ENCODE measurements at regions not wholly inside any gene's neighbourhood (a gene's known extent, or its start where the extent isn't known, plus 50 kb on each side); places are given as distances from the start of the nearest gene placed in this dataset.

DNA sequence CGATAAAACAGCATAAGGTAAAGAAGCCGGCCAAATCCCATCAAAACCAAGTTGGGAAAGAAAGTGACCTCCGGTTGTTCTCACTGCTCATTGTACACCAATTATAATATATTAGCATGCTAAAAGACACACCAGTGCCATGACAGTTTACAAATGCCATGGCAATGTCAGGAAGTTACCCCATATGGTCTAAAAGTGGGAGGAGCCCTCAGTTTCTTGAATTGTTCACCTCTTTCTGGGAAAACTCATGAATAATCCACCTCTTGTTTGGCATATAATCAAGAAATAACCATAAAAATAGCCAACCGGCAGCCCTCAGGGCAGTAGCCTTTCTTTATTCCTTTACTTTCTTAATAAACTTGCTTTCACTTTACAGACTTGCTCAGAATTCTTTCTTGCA is 544.9 kb upstream of the SETBP1 start:
- Histone ChIP-seq H3K36me3 (ENCODE audit: control insufficient read depth in 2 of 2, insufficient read depth in 2 of 2, low read length in 1 of 2) (no peaks in the 10 kb centered on the region), H3K27me3 (ENCODE audit: control insufficient read depth in 1 of 2, insufficient read depth in 2 of 2, low read length in 2 of 2) (no peaks in the 10 kb centered on the region), H3K9me3 (ENCODE audit: control insufficient read depth in 2 of 2, insufficient read depth in 1 of 2, low read depth in 1 of 2, low read length in 1 of 2) (no peaks in the 10 kb centered on the region), H3K4me1 (ENCODE audit: control insufficient read depth in 2 of 2, insufficient read depth in 2 of 2, low read length in 1 of 2) (no peaks in the 10 kb centered on the region), H3K27ac (ENCODE audit: low read depth in 2 of 2, low read length in 1 of 2) (no peak overlapping the region), H3K4me3 (ENCODE audit: low read depth in 1 of 2, low read length in 2 of 2) (no peak overlapping the region)
- 92 to 94% methylated on average over 4 of the region's 4 CpGs for WGBS, 2 donors

DNA sequence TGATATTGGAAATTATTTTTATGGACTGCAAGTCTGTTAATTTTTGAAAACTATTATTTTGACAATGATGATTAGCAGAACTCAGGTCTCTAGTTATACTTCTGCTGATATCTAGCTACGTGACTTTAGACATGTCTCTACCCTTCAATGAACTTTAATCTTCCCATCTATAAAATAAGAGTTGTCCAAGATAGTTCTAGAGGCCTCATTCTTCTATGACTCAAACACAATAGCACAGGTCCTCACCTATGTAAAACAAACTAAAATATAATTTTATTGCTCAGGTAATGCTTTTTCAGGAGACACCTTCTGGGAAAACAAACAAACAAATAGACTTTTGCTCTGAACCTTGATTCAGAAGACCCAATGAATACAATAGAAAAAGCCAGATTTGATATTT is 544.4 kb upstream of the SETBP1 start:
- 78 to 94% methylated on average over 1 of the region's 1 CpG for WGBS, 2 donors
- no peaks in the 10 kb centered on the region for H3K36me3 ChIP-seq (ENCODE audit: control insufficient read depth in 2 of 2, insufficient read depth in 2 of 2, low read length in 1 of 2)
- no peaks in the 10 kb centered on the region for H3K9me3 ChIP-seq (ENCODE audit: control insufficient read depth in 2 of 2, insufficient read depth in 1 of 2, low read depth in 1 of 2, low read length in 1 of 2)

DNA sequence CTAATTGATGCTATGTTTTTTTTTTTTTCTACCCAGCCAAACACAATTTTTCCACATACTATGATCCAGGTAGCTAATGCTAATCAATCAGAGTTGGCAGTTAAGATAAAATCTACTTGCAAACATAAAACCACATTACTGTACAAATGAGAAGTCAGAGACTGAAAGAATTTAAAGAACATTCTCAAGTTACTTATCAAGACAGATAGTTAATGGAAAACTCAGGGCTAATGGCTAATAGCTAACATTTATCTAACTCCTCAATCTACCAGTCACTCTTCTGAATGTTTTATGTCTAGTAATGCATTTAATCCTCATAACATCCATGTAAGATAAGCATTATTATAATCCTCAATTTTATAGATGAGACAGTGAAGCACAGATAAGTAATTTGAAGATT is 537.6 kb upstream of the SETBP1 start:
- H3K4me1 ChIP-seq (ENCODE audit: control insufficient read depth in 2 of 2, insufficient read depth in 2 of 2, low read length in 1 of 2), result no peaks in the 10 kb centered on the region

More for the DNA sequence above, 544.4 kb upstream of the SETBP1 start:
- Histone ChIP-seq H3K4me3 (ENCODE audit: low read depth in 1 of 2, low read length in 2 of 2) (no peak overlapping the region), H3K27ac (ENCODE audit: low read depth in 2 of 2, low read length in 1 of 2) (no peak overlapping the region), H3K4me1 (ENCODE audit: control insufficient read depth in 2 of 2, insufficient read depth in 2 of 2, low read length in 1 of 2) (no peaks in the 10 kb centered on the region), H3K27me3 (ENCODE audit: control insufficient read depth in 1 of 2, insufficient read depth in 2 of 2, low read length in 2 of 2) (no peaks in the 10 kb centered on the region)

DNA sequence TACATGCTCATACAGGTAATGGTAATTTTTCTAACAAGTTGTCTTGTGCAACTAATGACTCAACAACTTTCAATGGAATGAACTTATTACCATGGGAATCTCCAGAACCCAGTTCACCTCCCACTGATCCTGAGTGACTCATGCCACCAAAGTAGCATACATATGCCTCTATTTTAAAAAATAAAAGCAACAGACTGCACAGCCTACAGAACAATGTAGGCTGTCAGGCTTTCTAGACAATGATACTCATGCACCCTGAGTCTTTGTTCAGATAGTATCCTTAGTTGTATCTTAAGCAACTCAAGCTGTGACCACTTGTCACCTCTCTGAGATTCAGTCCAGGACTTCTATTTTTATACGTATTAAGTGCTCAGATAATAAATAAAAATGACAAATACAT is 531.0 kb upstream of the SETBP1 start:
- whole genome bisulfite sequencing, 2 donors, result 30 to 67% methylated on average over 1 of the region's 1 CpG
- Histone ChIP-seq H3K27me3 (ENCODE audit: control insufficient read depth in 1 of 2, insufficient read depth in 2 of 2, low read length in 2 of 2) (no peaks in the 10 kb centered on the region), H3K27ac (ENCODE audit: low read depth in 2 of 2, low read length in 1 of 2) (no peak overlapping the region)

More for the DNA sequence above, 537.6 kb upstream of the SETBP1 start:
- H3K27ac ChIP-seq (ENCODE audit: low read depth in 2 of 2, low read length in 1 of 2), result no peak overlapping the region
- no peak overlapping the region for H3K4me3 ChIP-seq (ENCODE audit: low read depth in 1 of 2, low read length in 2 of 2)
- H3K9me3 ChIP-seq (ENCODE audit: control insufficient read depth in 2 of 2, insufficient read depth in 1 of 2, low read depth in 1 of 2, low read length in 1 of 2), result no peaks in the 10 kb centered on the region
- H3K36me3 ChIP-seq (ENCODE audit: control insufficient read depth in 2 of 2, insufficient read depth in 2 of 2, low read length in 1 of 2), result no peaks in the 10 kb centered on the region
- H3K27me3 ChIP-seq (ENCODE audit: control insufficient read depth in 1 of 2, insufficient read depth in 2 of 2, low read length in 2 of 2), result no peaks in the 10 kb centered on the region

DNA sequence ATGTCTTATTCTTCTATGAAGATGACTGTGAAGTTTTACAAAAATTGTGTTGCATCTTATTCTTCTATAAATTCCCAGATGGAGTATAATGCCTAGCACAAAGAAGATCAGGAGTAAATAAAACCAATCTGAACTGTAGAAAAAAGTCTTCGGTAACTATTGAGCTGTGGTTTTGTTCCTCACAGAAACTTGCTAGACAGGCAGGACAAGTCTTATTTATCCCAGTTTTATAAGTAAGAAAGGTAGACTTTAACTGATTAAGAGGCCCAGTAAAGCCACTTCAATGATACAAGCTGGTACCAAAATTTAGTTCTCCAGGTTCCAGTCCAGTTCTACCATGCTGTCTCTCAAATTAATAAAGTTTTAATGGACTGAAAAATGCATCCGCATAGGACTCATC is 526.7 kb upstream of the SETBP1 start:
- no peaks in the 10 kb centered on the region for H3K4me1 ChIP-seq (ENCODE audit: control insufficient read depth in 2 of 2, insufficient read depth in 2 of 2, low read length in 1 of 2)
- 47 to 76% methylated on average over 2 of the region's 2 CpGs for WGBS, 2 donors

More for the DNA sequence above, 531.0 kb upstream of the SETBP1 start:
- Histone ChIP-seq H3K4me3 (ENCODE audit: low read depth in 1 of 2, low read length in 2 of 2) (no peak overlapping the region), H3K36me3 (ENCODE audit: control insufficient read depth in 2 of 2, insufficient read depth in 2 of 2, low read length in 1 of 2) (no peaks in the 10 kb centered on the region), H3K9me3 (ENCODE audit: control insufficient read depth in 2 of 2, insufficient read depth in 1 of 2, low read depth in 1 of 2, low read length in 1 of 2) (no peaks in the 10 kb centered on the region), H3K4me1 (ENCODE audit: control insufficient read depth in 2 of 2, insufficient read depth in 2 of 2, low read length in 1 of 2) (no peaks in the 10 kb centered on the region)

DNA sequence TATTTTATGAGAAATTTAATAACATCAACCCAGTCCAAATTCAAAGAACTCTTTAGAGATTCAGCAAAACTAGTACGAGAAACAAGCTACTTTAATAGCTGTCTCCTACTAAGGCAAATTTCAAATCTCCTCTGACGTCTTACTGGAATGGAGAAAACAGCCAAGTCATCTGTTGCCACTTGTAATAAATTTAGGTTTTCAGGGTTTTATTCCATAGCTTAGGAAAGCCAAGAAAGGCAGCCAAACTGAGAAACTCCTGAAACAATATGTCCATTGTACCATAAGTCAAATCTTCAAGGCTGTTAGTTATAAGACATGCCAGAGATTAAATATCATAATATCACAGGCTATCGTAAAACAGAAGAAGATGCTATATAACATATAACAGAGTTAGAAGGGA is 524.6 kb upstream of the SETBP1 start:
- no peak overlapping the region for H3K4me3 ChIP-seq (ENCODE audit: low read depth in 1 of 2, low read length in 2 of 2)
- WGBS, 2 donors, result 84% methylated on average over 3 of the region's 3 CpGs
- H3K27ac ChIP-seq (ENCODE audit: low read depth in 2 of 2, low read length in 1 of 2), result no peak overlapping the region
- H3K4me1 ChIP-seq (ENCODE audit: control insufficient read depth in 2 of 2, insufficient read depth in 2 of 2, low read length in 1 of 2), result no peaks in the 10 kb centered on the region
- no peaks in the 10 kb centered on the region for H3K36me3 ChIP-seq (ENCODE audit: control insufficient read depth in 2 of 2, insufficient read depth in 2 of 2, low read length in 1 of 2)
- H3K27me3 ChIP-seq (ENCODE audit: control insufficient read depth in 1 of 2, insufficient read depth in 2 of 2, low read length in 2 of 2), result no peaks in the 10 kb centered on the region
- no peaks in the 10 kb centered on the region for H3K9me3 ChIP-seq (ENCODE audit: control insufficient read depth in 2 of 2, insufficient read depth in 1 of 2, low read depth in 1 of 2, low read length in 1 of 2)

More for the DNA sequence above, 526.7 kb upstream of the SETBP1 start:
- no peak overlapping the region for H3K4me3 ChIP-seq (ENCODE audit: low read depth in 1 of 2, low read length in 2 of 2)
- no peak overlapping the region for H3K27ac ChIP-seq (ENCODE audit: low read depth in 2 of 2, low read length in 1 of 2)
- H3K9me3 ChIP-seq (ENCODE audit: control insufficient read depth in 2 of 2, insufficient read depth in 1 of 2, low read depth in 1 of 2, low read length in 1 of 2), result no peaks in the 10 kb centered on the region
- no peaks in the 10 kb centered on the region for H3K27me3 ChIP-seq (ENCODE audit: control insufficient read depth in 1 of 2, insufficient read depth in 2 of 2, low read length in 2 of 2)
- H3K36me3 ChIP-seq (ENCODE audit: control insufficient read depth in 2 of 2, insufficient read depth in 2 of 2, low read length in 1 of 2), result no peaks in the 10 kb centered on the region

DNA sequence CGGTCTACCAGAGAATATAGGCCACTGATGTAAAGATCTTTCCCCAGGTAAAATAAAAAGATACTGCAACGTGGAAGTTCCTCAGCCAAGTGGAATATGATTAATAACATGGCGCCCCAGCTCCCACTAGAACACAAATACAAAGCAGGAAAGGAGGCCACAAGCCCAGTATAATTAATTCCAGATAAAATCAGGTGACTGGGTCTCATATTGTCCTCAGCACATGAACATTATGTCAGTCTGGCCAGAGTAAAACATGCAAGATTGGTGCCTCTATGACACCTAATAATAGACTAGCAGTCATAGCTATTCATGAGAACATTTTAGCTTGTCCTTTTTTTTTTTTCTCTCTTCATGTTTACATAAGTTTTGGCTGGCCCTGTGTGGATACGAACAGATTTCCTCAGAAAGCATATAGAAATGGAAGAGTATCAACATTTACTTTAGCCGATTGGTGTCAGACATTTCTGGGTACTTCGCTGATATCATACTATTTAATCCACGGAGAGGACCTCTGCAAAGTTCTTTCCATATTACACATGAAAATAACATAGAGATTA is 523.8 kb upstream of the SETBP1 start:
- Histone ChIP-seq H3K27me3 (ENCODE audit: control insufficient read depth in 1 of 2, insufficient read depth in 2 of 2, low read length in 2 of 2) (no peaks in the 10 kb centered on the region), H3K9me3 (ENCODE audit: control insufficient read depth in 2 of 2, insufficient read depth in 1 of 2, low read depth in 1 of 2, low read length in 1 of 2) (no peaks in the 10 kb centered on the region), H3K4me3 (ENCODE audit: low read depth in 1 of 2, low read length in 2 of 2) (no peak overlapping the region), H3K36me3 (ENCODE audit: control insufficient read depth in 2 of 2, insufficient read depth in 2 of 2, low read length in 1 of 2) (no peaks in the 10 kb centered on the region), H3K27ac (ENCODE audit: low read depth in 2 of 2, low read length in 1 of 2) (no peak overlapping the region), H3K4me1 (ENCODE audit: control insufficient read depth in 2 of 2, insufficient read depth in 2 of 2, low read length in 1 of 2) (no peaks in the 10 kb centered on the region)
- WGBS, 2 donors, result 68 to 76% methylated on average over 7 of the region's 7 CpGs

DNA sequence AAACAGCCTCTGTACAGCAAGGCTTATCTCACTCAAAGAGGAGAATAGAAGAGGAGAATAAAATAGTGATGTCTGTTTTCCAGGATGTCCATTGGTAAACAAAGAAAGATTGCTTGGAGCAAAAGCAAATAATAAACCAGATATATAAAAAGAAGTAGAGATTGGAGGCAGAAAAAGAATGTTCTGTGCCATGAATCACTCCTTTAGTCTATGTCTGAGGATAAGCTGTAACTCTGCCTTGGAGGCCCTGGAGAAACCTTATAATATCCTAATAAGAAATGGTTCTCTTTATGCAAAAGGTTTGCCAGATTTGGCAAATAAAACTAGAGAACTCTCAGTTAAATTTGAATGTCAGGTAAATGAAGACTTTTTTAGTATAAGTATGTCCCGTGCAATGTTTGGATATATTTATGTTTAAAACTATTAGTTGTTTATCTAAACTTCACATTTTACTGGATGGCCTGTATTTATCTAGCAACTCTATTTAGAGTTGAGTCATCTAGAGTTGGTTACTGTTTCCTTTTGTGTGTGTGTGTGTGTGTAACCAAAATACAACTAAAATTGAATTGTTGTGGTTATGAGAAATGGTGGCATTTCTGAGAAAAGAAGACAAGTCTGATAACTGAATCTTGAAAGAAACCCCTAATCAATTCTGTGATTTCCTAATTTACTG is 510.3 kb upstream of the SETBP1 start:
- H3K36me3 ChIP-seq (ENCODE audit: control insufficient read depth in 2 of 2, insufficient read depth in 2 of 2, low read length in 1 of 2), result no peaks in the 10 kb centered on the region
- no peak overlapping the region for H3K27ac ChIP-seq (ENCODE audit: low read depth in 2 of 2, low read length in 1 of 2)
- H3K9me3 ChIP-seq (ENCODE audit: control insufficient read depth in 2 of 2, insufficient read depth in 1 of 2, low read depth in 1 of 2, low read length in 1 of 2), result no peaks in the 10 kb centered on the region
- WGBS, 2 donors, result 75 to 85% methylated on average over 1 of the region's 1 CpG
- no peaks in the 10 kb centered on the region for H3K4me1 ChIP-seq (ENCODE audit: control insufficient read depth in 2 of 2, insufficient read depth in 2 of 2, low read length in 1 of 2)
- H3K27me3 ChIP-seq (ENCODE audit: control insufficient read depth in 1 of 2, insufficient read depth in 2 of 2, low read length in 2 of 2), result no peaks in the 10 kb centered on the region
- H3K4me3 ChIP-seq (ENCODE audit: low read depth in 1 of 2, low read length in 2 of 2), result no peak overlapping the region

DNA sequence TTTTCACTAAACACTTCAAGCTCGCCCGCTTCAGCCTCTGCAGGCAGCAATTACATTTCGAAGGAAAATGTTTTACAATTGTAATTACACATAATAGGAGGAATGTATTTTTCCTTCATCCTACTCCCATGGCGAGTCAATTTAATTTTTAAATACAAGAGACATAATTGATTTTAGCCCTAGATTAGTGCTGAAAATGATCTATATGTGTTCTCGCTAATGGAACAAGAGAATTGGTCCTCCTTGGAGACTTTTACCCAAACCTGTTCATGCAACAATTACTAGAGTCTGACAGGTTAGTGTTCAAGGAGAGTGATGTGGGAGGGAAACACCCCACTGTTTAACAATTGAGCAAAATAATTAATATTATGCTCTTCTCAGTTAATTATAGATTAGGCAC is 509.4 kb upstream of the SETBP1 start:
- no peak overlapping the region for H3K4me3 ChIP-seq (ENCODE audit: low read depth in 1 of 2, low read length in 2 of 2)
- 77 to 93% methylated on average over 5 of the region's 5 CpGs for WGBS, 2 donors
- H3K27me3 ChIP-seq (ENCODE audit: control insufficient read depth in 1 of 2, insufficient read depth in 2 of 2, low read length in 2 of 2), result no peaks in the 10 kb centered on the region
- H3K36me3 ChIP-seq (ENCODE audit: control insufficient read depth in 2 of 2, insufficient read depth in 2 of 2, low read length in 1 of 2), result no peaks in the 10 kb centered on the region
- H3K9me3 ChIP-seq (ENCODE audit: control insufficient read depth in 2 of 2, insufficient read depth in 1 of 2, low read depth in 1 of 2, low read length in 1 of 2), result no peaks in the 10 kb centered on the region
- H3K27ac ChIP-seq (ENCODE audit: low read depth in 2 of 2, low read length in 1 of 2), result no peak overlapping the region
- no peaks in the 10 kb centered on the region for H3K4me1 ChIP-seq (ENCODE audit: control insufficient read depth in 2 of 2, insufficient read depth in 2 of 2, low read length in 1 of 2)

DNA sequence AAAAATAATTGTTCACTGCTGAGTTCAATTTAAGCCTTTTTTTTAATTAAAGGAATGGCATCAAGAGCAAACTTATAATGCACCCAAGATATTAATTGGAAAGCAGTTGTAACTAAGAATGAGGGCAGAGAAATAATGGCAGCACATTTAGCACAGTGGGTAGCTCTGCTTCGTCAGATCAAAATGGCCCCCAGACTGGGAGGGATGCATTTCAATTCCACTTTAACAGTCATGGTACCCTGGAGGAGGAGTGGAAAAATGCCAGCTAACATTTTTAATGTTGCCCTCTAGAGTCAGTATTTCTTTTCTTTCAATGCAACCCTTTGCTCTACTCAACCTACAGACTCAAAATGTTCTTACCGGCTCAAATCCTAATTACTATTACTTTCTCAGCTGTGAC is 504.8 kb upstream of the SETBP1 start:
- WGBS, 2 donors, result 95 to 100% methylated on average over 2 of the region's 2 CpGs

More for the DNA sequence above, 504.8 kb upstream of the SETBP1 start:
- no peaks in the 10 kb centered on the region for H3K27me3 ChIP-seq (ENCODE audit: control insufficient read depth in 1 of 2, insufficient read depth in 2 of 2, low read length in 2 of 2)
- H3K27ac ChIP-seq (ENCODE audit: low read depth in 2 of 2, low read length in 1 of 2), result no peak overlapping the region
- no peaks in the 10 kb centered on the region for H3K36me3 ChIP-seq (ENCODE audit: control insufficient read depth in 2 of 2, insufficient read depth in 2 of 2, low read length in 1 of 2)
- H3K9me3 ChIP-seq (ENCODE audit: control insufficient read depth in 2 of 2, insufficient read depth in 1 of 2, low read depth in 1 of 2, low read length in 1 of 2), result no peaks in the 10 kb centered on the region
- no peaks in the 10 kb centered on the region for H3K4me1 ChIP-seq (ENCODE audit: control insufficient read depth in 2 of 2, insufficient read depth in 2 of 2, low read length in 1 of 2)
- H3K4me3 ChIP-seq (ENCODE audit: low read depth in 1 of 2, low read length in 2 of 2), result no peak overlapping the region
